GM21390 (cell line): ENCODE measurements at regions not wholly inside any gene's neighbourhood (a gene's known extent, or its start where the extent isn't known, plus 50 kb on each side); places are given as distances from the start of the nearest gene placed in this dataset.
"Not testable (repeated sequence)": the region's sequence is repeated elsewhere in the genome, so short reads cannot be mapped to it uniquely, and the experiment has no call there.

Experiments
- ATAC-seq: cut with Tn5 transposase; IDR thresholded peaks from one replicate; pipeline ENCODE4 v1.9.1; 2021; ENCODE audit not compliant: unreplicated experiment

DNA sequence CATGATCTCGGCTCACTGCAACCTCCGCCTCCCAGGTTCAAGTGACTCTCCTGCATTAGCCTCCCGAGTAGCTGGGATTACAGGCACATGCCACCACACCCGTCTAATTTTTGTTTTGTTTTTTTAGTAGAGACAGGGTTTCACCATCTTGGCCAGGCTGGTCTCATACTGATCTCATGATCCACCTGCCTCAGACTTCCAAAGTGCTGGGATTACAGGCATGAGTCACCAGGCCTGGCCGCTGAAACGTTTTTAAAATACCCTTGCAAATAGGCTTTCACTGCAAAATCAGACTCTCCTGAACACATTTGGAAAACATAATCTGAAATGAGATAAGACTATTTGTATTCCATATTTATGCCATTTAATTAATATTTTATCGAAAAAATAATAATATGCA, 826.1 kb upstream of the CNTN5 start:
- ATAC-seq = no peak

DNA sequence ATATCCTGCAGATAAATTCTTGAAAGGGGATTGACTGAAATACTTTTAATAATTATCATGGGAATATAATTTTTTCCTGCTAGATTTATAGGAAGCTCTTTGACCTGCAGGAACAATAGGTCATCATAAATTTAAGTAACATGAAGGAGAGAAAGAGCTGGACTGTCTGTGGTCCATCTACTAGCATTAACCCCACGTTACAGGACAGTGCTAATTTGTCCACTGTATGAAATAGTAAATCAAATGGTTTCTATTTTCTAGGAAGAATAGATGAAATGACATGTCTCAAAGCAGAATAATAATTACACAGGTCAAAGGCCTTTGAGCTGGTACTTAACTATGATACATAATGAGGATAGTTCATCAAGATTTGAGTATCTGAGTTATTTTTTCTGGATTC, 825.4 kb upstream of the CNTN5 start:
- no peak for ATAC-seq

DNA sequence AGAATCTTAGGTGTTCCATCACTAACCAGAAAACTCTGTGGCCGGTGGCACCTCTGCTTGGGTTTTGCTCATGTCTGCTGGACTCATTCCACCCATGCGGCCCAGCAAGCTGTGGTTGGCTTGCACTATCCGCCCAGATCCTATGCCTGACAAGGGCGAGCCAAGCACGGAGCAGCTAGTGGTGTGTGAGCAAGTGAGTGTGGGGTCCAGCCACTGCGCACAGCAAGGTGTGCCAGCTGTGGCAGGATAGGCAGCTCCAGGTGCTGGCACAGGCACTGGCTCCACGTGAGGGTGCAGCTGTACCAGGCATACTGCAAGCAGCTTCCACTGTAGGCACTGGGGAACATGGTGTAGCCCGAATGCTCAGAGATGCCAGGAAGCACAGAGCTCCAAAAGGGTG, 813.7 kb upstream of the CNTN5 start:
- ATAC-seq = no peak

DNA sequence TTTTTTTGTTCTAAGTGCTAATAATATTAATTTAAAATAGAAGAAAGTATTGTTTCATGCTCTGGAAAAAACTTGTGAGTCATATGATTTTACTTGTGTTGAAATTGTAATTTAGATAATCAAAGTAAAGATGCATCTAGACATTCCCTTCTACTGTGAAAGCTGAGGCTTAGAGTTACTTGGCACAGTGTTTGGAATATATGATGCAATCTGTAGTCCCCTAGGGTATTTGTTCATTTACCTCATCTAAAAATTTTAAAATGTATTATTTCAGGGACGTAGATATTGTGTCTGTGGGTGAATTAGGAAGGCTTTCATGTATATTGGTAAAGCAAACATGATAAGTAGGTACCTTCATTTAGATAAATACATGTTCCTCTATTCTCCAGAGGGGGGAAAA, 793.5 kb upstream of the CNTN5 start:
- ATAC-seq = no peak

DNA sequence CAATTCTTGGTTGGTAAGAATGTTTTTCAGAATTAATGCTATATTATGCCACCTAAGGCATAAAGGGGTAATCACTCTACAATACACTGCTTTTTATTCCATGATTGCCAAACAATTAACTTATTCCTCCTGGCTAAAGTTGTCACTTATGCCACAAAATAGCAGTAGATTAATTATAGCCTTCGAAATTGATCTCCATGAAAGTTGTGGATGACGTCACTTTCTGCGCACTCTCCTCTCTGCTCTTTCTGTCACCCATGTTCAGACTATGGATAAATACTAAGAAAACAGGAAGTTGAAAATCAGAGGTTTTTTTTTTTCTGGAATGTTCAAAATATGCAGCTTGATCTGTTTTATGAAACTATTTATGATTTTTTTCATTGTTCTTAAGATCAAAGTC, 790.1 kb upstream of the CNTN5 start:
- ATAC-seq = no peak

DNA sequence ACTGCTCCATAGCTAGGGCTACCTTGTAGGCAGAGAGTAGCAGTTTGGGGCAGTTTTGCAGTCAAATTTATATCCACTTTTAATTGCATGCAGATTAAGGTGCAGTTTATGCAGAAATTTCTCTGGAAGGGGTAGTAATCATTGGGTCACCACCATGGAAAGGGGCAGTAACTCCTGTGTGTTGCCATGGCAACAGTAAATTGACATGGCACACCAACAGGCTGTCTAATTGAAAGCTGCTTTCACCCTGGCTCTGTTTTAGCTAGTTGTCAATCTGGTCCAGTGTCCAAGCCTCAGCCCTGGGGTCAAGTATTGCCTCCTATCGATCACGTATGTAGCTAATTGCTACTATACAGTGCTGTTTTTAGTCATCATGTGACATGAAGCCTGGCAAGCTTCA, 786.1 kb upstream of the CNTN5 start:
- no peak for ATAC-seq

DNA sequence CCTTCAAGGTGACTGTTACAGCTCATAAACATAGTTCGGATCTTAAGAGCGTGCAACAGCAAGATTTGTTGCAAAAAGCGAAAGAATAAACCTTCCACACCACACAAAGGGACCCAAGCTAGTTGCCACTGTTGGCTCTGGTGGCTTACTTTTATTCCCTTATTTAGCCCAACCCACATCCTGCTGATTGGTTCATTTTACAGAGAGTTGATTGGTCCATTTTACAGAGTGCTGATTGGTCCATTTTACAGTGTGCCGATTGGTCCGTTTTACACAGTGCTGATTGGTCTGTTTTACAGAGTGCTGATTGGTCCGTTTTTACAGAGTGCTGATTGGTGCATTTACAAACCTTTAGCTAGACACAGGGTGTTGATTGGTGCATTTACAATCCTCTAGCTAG, 776.9 kb upstream of the CNTN5 start:
- no peak for ATAC-seq

DNA sequence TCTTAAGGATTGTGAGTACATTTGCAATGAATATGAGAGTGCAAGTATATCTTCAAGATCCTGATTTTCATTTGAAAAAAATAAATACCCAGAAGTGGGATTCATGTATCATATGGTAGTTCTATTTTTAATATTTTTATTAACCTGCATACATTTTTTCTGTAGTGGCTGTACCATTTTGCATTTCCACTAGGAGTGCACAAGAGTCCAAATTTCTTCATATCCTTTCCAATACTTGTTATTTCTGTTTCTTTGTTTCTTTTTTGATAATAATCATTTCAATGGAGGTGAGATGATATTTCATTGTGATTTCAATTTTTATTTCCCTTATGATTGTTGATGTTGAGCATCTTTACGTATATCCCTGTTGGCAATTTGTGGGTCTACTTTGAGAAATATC, 759.8 kb upstream of the CNTN5 start:
- ATAC-seq = no peak

DNA sequence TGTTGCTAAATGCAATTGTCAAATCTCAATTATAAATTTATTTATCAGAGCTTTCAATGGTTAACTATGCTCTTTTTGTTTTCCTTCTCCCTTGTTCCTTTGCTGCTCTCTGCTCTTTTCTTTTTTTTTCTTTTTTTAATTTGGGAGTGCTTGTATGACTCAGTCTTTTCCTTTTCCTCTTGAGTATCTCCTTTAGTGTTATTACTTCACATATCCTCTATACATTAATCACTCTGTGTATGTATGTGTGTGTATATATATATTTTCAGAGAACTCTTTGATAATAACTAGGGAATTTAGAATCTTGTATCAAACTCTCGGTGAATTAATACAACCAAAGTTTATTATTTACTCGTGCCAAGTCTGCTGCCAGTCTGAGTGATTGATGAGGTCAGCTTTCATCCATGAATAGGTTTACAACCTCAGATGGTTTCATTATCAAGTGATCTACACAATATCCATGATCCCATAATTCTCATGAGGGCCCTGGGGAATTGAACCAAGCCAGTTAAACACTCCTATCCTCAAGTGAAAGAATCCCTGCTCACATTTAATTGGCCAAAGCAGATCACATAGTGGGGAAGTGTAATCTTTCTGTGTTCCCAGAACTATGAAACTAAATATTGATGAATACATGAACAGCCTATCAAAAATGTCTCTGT, 743.4 kb upstream of the CNTN5 start:
- no peak for ATAC-seq

DNA sequence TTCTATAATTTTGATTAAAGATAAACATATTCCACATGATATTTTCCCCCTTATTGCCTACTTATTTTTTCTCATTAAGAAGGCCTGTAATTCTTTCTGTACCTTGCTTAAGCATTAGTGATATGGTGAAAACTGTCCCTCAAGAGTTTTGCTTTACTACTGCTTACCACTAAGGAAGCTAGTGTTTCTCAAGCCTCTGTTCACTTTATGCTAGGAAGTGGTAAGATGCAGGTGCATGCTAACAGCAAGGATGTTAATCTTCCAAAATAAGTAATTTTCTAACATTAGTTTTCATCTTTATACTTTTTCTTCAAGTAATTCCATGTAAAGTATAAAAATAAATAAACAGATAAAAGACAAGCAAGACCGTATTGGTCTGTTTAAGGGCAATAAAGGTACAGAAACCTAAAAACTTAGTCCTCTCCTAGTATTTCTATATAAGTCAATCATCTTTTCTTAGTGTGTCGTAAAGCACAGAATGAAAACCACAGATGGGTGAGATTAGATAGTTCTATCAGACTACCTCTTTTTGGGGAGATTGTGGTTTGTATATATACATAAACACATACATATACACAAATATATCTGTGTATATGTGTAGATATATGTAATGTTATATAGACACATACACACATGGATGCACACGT, 731.0 kb upstream of the CNTN5 start:
- no peak for ATAC-seq

DNA sequence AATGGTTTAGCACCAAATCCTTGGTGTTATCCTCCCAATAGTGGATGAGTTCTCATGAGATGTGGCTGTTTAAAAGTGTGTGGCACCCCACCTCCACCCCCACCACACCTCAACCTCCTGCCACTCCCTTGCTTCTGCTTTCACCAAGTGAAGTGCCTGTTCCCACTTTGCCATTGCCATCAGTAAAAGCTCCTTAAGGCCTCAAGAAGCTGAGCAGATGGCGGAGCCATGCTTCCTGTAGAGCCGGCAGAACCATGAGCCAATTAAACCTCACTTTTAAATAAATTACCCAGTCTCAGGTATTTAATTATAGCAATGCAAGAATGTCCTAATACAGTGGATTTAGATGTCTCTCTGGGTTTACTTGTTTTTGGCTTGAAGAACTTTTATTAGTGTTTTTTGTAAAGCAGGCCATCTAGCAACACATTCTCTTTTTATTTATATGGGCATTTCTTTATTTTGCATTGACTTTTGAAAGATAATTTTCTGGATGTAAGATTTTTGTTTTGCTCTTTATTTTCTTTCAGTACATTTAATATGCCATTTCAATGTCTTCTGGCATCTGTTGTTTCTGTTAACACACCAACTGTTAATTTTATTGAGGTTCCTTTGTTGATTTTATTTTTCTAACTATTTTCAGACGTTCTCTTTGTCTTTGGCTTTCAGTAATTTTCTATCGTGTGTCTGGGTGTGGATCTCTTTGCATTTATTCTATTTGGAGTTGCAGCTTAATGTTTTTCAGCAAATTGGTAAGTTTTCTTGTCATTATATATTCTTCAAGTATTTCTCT, 724.5 kb upstream of the CNTN5 start:
- no peak for ATAC-seq

DNA sequence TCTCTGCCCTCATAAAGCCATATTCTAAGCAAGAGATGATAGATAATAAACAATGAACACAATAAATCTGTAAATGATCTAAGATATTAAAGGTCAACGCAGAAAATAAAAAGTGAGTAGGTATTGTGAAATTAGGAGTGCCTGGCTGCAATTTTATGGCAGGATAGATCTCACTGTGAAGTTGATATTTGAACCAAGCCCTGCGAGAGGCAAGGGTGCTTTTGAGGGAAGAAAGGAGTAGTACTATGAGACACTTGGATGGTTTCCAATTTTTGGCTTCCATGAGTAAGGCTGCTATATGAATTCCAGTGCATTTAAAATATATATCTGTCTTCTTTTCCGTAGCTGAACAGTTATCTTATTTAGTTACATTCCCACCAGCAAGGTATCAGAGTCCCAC, 720.0 kb upstream of the CNTN5 start:
- no peak for ATAC-seq

DNA sequence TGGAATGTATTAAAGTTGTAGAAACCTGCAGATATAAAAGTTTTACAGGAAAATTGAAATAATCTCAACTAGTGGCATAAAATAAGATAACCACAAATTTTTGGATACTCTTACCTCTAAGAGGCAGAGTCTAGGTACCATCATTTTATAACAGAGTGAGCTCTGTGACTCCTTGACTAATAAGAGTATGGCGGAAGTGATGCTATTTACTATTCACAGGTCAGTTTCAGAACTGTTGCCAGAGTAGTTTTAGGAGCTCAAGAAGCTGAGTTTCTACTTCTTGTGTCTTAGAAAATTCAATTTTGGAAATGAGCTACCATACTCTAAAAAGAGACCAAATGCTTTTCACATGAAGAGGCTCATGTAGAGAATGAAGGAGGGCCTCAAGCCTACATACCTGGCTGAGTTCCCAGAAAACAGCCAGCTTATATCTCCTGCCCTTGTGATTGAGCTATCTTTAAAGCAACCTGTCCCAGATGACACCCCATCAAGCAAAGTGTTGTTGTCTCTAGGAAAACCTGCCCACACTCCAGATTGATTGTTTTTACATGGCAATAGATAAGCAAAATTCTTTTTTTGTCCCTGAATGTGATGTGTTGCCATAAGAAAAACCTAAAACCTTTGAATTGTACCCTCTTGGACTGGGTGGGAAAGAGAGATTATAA, 712.8 kb upstream of the CNTN5 start:
- ATAC-seq = no peak

DNA sequence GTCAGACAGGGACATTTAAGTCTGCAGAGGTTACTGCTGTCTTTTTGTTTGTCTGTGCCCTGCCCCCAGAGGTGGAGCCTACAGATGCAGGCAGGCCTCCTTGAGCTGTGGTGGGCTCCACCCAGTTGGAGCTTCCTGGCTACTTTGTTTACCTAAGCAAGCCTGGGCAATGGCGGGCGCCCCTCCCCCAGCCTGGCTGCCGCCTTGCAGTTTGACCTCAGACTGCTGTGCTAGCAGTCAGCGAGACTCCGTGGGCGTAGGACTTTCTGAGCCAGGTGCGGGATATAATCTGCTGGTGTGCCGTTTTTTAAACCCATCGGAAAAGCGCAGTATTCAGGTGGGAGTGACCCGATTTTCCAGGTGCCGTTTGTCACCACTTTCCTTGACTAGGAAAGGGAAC, 690.4 kb upstream of the CNTN5 start:
- not testable (repeated sequence) for ATAC-seq

DNA sequence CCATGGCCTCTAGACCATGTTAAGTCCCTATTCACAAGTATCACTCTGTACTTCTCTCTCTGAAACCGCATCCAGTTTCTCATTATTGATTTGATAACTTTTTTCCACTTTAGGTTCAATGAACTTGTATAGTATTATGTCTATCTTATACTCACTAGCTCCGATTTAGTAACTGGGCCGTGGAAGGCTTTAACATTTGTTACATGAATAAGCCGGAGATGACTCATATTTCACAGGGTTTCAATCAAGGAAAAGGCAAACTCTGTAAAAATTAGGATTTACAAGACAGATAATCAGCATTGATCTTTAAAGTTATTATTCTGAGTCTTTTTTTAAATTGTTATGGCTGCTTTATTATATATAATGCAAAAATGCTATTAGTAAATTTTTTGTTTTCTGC, 662.2 kb upstream of the CNTN5 start:
- ATAC-seq = no peak

DNA sequence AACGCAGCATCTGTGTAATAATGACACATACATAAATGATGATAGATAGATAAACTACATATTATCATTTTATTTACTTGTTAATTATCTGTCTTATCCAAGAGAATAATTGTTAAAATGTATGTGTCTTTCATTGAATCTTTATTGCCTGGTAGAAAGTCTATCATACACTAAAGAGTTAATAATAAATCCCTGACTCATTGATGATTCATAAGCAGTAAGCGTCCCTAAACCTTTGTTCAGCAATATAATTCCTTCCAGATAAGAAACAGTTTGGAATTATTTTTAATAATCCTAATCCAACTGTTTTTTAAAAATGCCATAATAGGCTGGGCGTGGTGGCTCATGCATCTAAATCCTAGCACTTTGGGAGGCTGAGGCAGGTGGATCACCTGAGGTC, 655.6 kb upstream of the CNTN5 start:
- ATAC-seq = no peak

DNA sequence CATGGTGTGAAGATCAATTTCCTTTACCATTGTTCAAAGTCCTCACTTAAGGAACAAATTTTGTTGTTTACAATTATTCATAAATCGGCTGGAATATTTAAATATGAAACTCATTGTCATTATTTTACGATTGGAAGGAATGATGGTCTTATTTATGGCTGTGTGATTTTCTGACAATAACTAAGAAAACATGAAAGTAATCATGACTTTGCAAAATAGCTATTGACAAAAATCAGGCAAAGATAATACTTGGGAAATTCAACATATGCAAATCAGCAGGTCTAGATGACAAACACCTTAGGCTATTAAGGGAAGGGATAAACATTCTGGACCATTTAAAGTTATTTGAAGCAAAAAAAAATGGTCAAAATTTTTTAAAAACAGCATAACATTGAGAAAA, 654.8 kb upstream of the CNTN5 start:
- no peak for ATAC-seq

DNA sequence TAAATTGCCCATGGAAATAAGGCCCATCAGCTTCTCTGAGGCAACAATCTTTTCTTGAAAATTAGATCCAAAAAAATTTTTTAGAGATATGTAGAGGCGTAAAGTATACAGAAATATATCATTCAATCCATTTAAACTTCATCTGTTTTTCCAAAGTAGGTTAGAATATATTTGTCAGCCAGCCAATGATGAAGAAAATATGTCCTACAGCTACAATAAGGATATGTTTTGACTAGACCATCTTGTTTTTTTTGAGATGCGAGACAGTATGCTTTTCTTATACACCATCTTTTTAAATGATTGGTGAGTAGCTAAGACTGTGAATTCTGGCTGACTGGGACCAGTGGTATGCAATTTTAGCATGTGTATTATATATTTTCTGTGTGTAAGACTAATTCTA, 630.4 kb upstream of the CNTN5 start:
- no peak for ATAC-seq

DNA sequence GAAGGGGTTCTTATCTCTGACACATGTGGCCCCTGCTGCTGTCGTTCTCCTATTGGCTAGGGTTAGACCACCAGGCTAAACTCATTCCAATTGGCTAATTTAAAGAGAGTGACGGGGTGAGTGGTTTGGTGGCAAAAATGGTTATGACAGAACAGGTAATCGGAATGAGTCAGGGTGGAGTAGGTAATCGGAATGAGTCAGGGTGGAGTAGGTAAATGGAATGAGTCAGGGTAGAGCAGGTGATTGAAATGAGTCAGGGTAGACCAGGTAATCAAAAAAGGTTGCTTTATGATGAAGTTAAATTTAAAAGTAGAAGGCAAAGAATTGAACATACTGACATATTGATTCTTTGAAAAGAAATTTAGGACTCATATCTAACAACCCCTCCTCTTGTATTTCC, 626.2 kb upstream of the CNTN5 start:
- ATAC-seq = not testable (repeated sequence)

DNA sequence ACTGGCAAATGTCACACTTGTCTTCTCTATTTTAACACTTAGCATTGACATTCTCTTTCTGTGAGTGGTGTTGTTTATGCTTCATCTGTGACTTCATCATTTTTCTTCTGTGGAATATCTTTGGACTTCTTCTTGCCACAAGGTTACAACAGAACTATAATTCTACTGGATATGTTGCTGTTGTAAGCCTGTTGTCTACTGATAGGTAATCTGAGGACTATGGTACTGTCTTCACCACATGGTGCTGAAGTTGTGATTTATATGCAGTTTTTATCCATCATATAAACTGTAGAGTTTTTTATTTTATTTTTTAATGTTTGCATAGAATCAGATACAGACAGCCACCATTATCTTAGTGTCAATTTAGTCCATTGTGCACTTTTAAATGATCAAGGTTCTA, 622.2 kb upstream of the CNTN5 start:
- no peak for ATAC-seq

DNA sequence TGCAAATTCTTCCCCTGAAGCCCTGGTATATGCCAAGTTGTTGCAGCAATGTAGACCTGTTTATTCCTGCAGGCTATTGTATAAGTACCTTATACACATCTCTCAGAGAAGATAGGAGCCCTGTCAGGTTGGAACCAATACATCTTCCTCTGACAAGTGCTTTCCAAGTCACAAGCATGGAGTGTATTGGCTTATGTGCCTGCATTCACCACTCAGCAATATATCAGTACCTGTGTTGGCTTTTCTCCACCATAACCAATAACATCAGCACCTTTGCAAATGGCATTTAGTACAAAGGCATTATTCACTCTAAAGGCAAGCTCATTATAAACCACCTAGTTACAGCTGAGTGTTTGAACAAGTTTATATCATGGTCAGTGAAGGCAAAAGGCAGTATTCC, 611.7 kb upstream of the CNTN5 start:
- no peak for ATAC-seq

DNA sequence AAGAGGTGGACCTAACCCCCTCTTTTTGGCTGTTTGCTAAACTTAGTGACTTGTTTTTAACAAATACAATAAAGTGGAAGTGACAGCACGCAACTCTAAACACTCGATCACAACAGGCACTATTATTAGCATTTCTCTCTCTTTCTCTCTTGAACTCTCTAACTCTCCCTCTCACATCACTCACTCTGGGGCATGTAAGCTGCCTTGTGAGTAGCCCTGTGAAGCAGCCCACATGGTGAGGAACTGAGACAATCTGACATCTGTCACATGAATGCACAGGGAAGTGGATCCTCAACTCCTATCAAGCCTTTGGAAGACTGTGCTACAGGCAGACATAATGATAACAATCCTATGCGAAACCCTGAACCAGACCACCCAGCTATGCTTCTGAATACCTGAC, 609.0 kb upstream of the CNTN5 start:
- no peak for ATAC-seq
